ENCODE measurements at regions not wholly inside any gene's neighbourhood (a gene's known extent, or its start where the extent isn't known, plus 50 kb on each side); places are given as distances from the start of the nearest gene placed in this dataset.

GRCh38 chr3:150141790-150142326, 171.2 kb upstream of the PFN2 start:
- no peaks in the 10 kb centered on the region for H3K9me3 ChIP-seq (replicated peaks in 1 of 2; ENCODE audit: control insufficient read depth in 1 of 2, insufficient read depth in 1 of 2, low read length in 2 of 2)
- H3K4me3 ChIP-seq (replicated peaks in 1 of 3; ENCODE audit: low read depth in 2 of 3, low read length in 3 of 3): no peak overlapping the region
- H4K20me1 ChIP-seq (ENCODE audit: insufficient read depth, low read length): no peaks in the 10 kb centered on the region
- H3K4me1 ChIP-seq (ENCODE audit: control insufficient read depth in 1 of 2, insufficient read depth in 2 of 2, low read length in 2 of 2): peaks cover 4 to 5% of the 10 kb centered on the region in 2 donors
- H3K27ac Mint-ChIP-seq: no peak overlapping the region
- DNase-seq: no peak
- H3K9ac ChIP-seq (ENCODE audit: insufficient read depth, low read length, poor library complexity, severe bottlenecking): no peak overlapping the region
- H3K4me2 ChIP-seq (replicated peaks; ENCODE audit: extremely low read depth, low read length, poor library complexity, severe bottlenecking): no peak overlapping the region
- H3K36me3 Mint-ChIP-seq: no peaks in the 10 kb centered on the region
- H3K36me3 ChIP-seq (replicated peaks in 1 of 2; ENCODE audit: control insufficient read depth in 1 of 2, insufficient read depth in 2 of 2, low read length in 2 of 2): no peaks in the 10 kb centered on the region
- H3K27ac ChIP-seq (ENCODE audit: low read depth in 1 of 2, low read length in 2 of 2): no peak overlapping the region
- peaks cover 0 to 4% (median 0%) of the 10 kb centered on the region in 3 donors for H3K27me3 Mint-ChIP-seq (ENCODE audit: low read depth in 3 of 3)
- H2AFZ ChIP-seq (ENCODE audit: insufficient read depth, low read depth, low read length, poor library complexity, severe bottlenecking): no peak overlapping the region
- H3K4me1 Mint-ChIP-seq: peaks cover 5% of the 10 kb centered on the region
- intact Hi-C loops (cut with micrococcal nuclease): no loop called here
- no peaks in the 10 kb centered on the region for H3K27me3 ChIP-seq (ENCODE audit: control insufficient read depth in 2 of 2, insufficient read depth in 2 of 2, low read length in 2 of 2)
- no peaks in the 10 kb centered on the region for H3K79me2 ChIP-seq (ENCODE audit: insufficient read depth, low read length)
- no CpG with 5 or more reads among the region's 3 CpGs for WGBS (ENCODE audit: insufficient coverage)
- no peak for TF ChIP-seq CTCF (IDR thresholded peaks at IDR 0.05)
- H3K9me3 Mint-ChIP-seq: peaks cover 0 to 3% (median 0%) of the 10 kb centered on the region in 7 donors
- H3K4me3 Mint-ChIP-seq: no peak overlapping the region

- H3K36me3 ChIP-seq (replicated peaks in 1 of 2; ENCODE audit: control insufficient read depth in 1 of 2, insufficient read depth in 2 of 2, low read length in 2 of 2): no peaks in the 10 kb centered on the region
- no peak for TF ChIP-seq CTCF (IDR thresholded peaks at IDR 0.05)
- intact Hi-C loops (cut with micrococcal nuclease): no loop called here
- H3K79me2 ChIP-seq (ENCODE audit: insufficient read depth, low read length): no peaks in the 10 kb centered on the region
- Mint-ChIP-seq H3K27me3 (ENCODE audit: low read depth in 3 of 3) (peaks cover 0 to 4% (median 0%) of the 10 kb centered on the region in 3 donors), H3K27ac (no peak overlapping the region), H3K4me1 (peaks cover 5% of the 10 kb centered on the region), H3K36me3 (no peaks in the 10 kb centered on the region), H3K4me3 (no peak overlapping the region), H3K9me3 (no peaks in the 10 kb centered on the region)
- no peak overlapping the region for H3K4me3 ChIP-seq (replicated peaks in 1 of 3; ENCODE audit: low read depth in 2 of 3, low read length in 3 of 3)
- no peak overlapping the region for H3K27ac ChIP-seq (ENCODE audit: low read depth in 1 of 2, low read length in 2 of 2)
- H4K20me1 ChIP-seq (ENCODE audit: insufficient read depth, low read length): no peaks in the 10 kb centered on the region
- H3K9ac ChIP-seq (ENCODE audit: insufficient read depth, low read length, poor library complexity, severe bottlenecking): no peak overlapping the region
- peaks cover 4 to 5% of the 10 kb centered on the region in 2 donors for H3K4me1 ChIP-seq (ENCODE audit: control insufficient read depth in 1 of 2, insufficient read depth in 2 of 2, low read length in 2 of 2)
- H3K9me3 ChIP-seq (replicated peaks in 1 of 2; ENCODE audit: control insufficient read depth in 1 of 2, insufficient read depth in 1 of 2, low read length in 2 of 2): no peaks in the 10 kb centered on the region
- no peak overlapping the region for H3K4me2 ChIP-seq (replicated peaks; ENCODE audit: extremely low read depth, low read length, poor library complexity, severe bottlenecking)
- no peak for DNase-seq
- H2AFZ ChIP-seq (ENCODE audit: insufficient read depth, low read depth, low read length, poor library complexity, severe bottlenecking): no peak overlapping the region
- no peaks in the 10 kb centered on the region for H3K27me3 ChIP-seq (ENCODE audit: control insufficient read depth in 2 of 2, insufficient read depth in 2 of 2, low read length in 2 of 2)
- WGBS (ENCODE audit: insufficient coverage): 100% methylated on average over 10 of the region's 14 CpGs
Observed at GRCh38 chr3:150140614-150141321, 170.1 kb upstream of the PFN2 start.

All from CD14-positive monocyte (primary cell).